Liver (tissue), 8 donors: ENCODE measurements at regions not wholly inside any gene's neighbourhood (a gene's known extent, or its start where the extent isn't known, plus 50 kb on each side); places are given as distances from the start of the nearest gene placed in this dataset.

ENCODE experiments used
- DNase-seq: peaks from one replicate; pipeline ENCODE4 v3.0.0-alpha.2; 2017; ENCODE audit warnings: low spot score
- H3K27ac ChIP-seq, 2 donors: one replicate each; pipeline ENCODE4 v1.7.0; 2013; ENCODE audit warnings: inconsistent platforms in 2 of 2, low read length in 2 of 2, control low read depth in 1 of 2, low read depth in 1 of 2, mild to moderate bottlenecking in 1 of 2
- H3K27me3 ChIP-seq, 4 donors: one replicate each; pipeline versions ENCODE4 v1.6.1 to v1.7.0; 2013; ENCODE audit warnings: low read length in 3 of 4, inconsistent platforms in 1 of 4, mild to moderate bottlenecking in 1 of 4, moderate library complexity in 1 of 4; ENCODE audit not compliant: control insufficient read depth in 4 of 4, insufficient read depth in 4 of 4
- H3K36me3 ChIP-seq, 4 donors: one replicate each; pipeline versions ENCODE4 v1.6.1 to v1.7.0; 2013; ENCODE audit warnings: low read length in 3 of 4, mild to moderate bottlenecking in 3 of 4, low read depth in 1 of 4, moderate library complexity in 1 of 4; ENCODE audit not compliant: control insufficient read depth in 4 of 4, insufficient read depth in 3 of 4
- H3K4me1 ChIP-seq, 4 donors: one replicate each; pipeline versions ENCODE4 v1.6.1 to v1.7.0; 2013; ENCODE audit warnings: low read length in 3 of 4, mild to moderate bottlenecking in 3 of 4, moderate library complexity in 1 of 4; ENCODE audit not compliant: control insufficient read depth in 4 of 4, insufficient read depth in 4 of 4
- H3K4me3 ChIP-seq, 3 donors: one replicate each; pipeline versions ENCODE4 v1.6.1 to v1.7.0; 2013; ENCODE audit warnings: low read length in 3 of 3, control low read depth in 1 of 3, low read depth in 1 of 3, mild to moderate bottlenecking in 1 of 3
- H3K9ac ChIP-seq, 2 donors: one replicate each; pipeline ENCODE4 v1.7.0; 2013; ENCODE audit warnings: low read length in 2 of 2, mild to moderate bottlenecking in 2 of 2, moderate library complexity in 2 of 2, control low read depth in 1 of 2, low read depth in 1 of 2
- H3K9me3 ChIP-seq, 4 donors: one replicate each; pipeline versions ENCODE4 v1.6.1 to v1.7.0; 2013; ENCODE audit warnings: low read length in 3 of 4; ENCODE audit not compliant: control insufficient read depth in 4 of 4
- CTCF ChIP-seq: fragments of 150-350 bp; IDR thresholded peaks from 2 replicates; pipeline ENCODE4 v1.5.1; 2017; ENCODE audit warnings: improper control_type of control experiment, low read depth, low read length; ENCODE audit not compliant: missing input control
- EGR1 ChIP-seq, 2 donors: IDR thresholded peaks; 2 replicates each; pipeline ENCODE4 v1.6.1; 2016 to 2018; ENCODE audit warnings: antibody characterized with exemption in 2 of 2, low read depth in 2 of 2
- FOXA1 ChIP-seq: IDR thresholded peaks from 2 replicates; pipeline ENCODE4 v1.6.1; 2016; ENCODE audit warnings: antibody characterized with exemption
- FOXA2 ChIP-seq: IDR thresholded peaks from 2 replicates; pipeline ENCODE4 v1.6.1; 2016; ENCODE audit warnings: antibody characterized with exemption
- HNF4A ChIP-seq, 2 donors: conservative IDR thresholded peaks; 2 replicates each; pipeline ENCODE4 v1.6.1; 2016; ENCODE audit warnings: antibody characterized with exemption in 2 of 2, mild to moderate bottlenecking in 2 of 2
- HNF4G ChIP-seq: IDR thresholded peaks from 2 replicates; pipeline ENCODE4 v1.6.1; 2016; ENCODE audit warnings: antibody characterized with exemption
- JUND ChIP-seq, 2 donors: IDR thresholded peaks; 2 replicates each; pipeline ENCODE4 v1.6.1; 2016; ENCODE audit warnings: antibody characterized with exemption in 2 of 2
- MAX ChIP-seq: IDR thresholded peaks from 2 replicates; pipeline ENCODE4 v1.6.1; 2016; ENCODE audit warnings: antibody characterized with exemption
- NR2F2 ChIP-seq: IDR thresholded peaks from 2 replicates; pipeline ENCODE4 v1.6.1; 2016; ENCODE audit warnings: antibody characterized with exemption
- RAD21 ChIP-seq, 2 donors: IDR thresholded peaks; 2 replicates each; pipeline ENCODE4 v1.6.1; 2016; ENCODE audit warnings: antibody characterized with exemption in 2 of 2, mild to moderate bottlenecking in 2 of 2
- REST ChIP-seq: IDR thresholded peaks from 2 replicates; pipeline ENCODE4 v1.6.1; 2016; ENCODE audit warnings: antibody characterized with exemption, mild to moderate bottlenecking
- RXRA ChIP-seq, 2 donors: IDR thresholded peaks; 2 replicates each; pipeline ENCODE4 v1.6.1; 2017 to 2018; ENCODE audit warnings: antibody characterized with exemption in 2 of 2, mild to moderate bottlenecking in 1 of 2
- SP1 ChIP-seq: IDR thresholded peaks from 2 replicates; pipeline ENCODE4 v1.6.1; 2018; ENCODE audit warnings: antibody characterized with exemption, mild to moderate bottlenecking
- TAF1 ChIP-seq: conservative IDR thresholded peaks from 2 replicates; pipeline ENCODE4 v1.6.1; 2016; ENCODE audit warnings: antibody characterized with exemption, mild to moderate bottlenecking
- YY1 ChIP-seq: IDR thresholded peaks from 2 replicates; pipeline ENCODE4 v1.6.1; 2016; ENCODE audit warnings: antibody characterized with exemption, mild to moderate bottlenecking
- ZBTB33 ChIP-seq: IDR thresholded peaks from 2 replicates; pipeline ENCODE4 v1.6.1; 2016; ENCODE audit warnings: antibody characterized with exemption
- whole genome bisulfite sequencing: extraction: QIAGEN DNeasy Blood & Tissue Kit; methylation state at CpG from one replicate; pipeline ENCODE4 v1.1.7; 2013; 5-methylcytosine and 5-hydroxymethylcytosine counted together
- TF ChIP-seq, protein P1 (sequence below): IDR thresholded peaks from 2 replicates; pipeline ENCODE4 v1.6.1; 2016; ENCODE audit warnings: antibody characterized with exemption
- donor health status: healthy.
- donor health status: healthy.
- donor health status: healthy.
- donor health status: healthy.
- donor health status: healthy.

- Histone ChIP-seq H3K4me3 (no peak overlapping the region), H3K27me3 (no peaks in the 10 kb centered on the region), H3K9me3 (peaks cover 2 to 16% (median 13%) of the 10 kb centered on the region in 4 donors), H3K27ac (no peak overlapping the region), H3K36me3 (no peaks in the 10 kb centered on the region), H3K4me1 (peaks cover 0 to under 1% (median 0%) of the 10 kb centered on the region in 4 donors), H3K9ac (no peak overlapping the region)
- 71% methylated on average over 4 of the region's 4 CpGs for WGBS
- DNase-seq: no peak
- no peak for TF ChIP-seq RXRA (IDR thresholded peaks at IDR 0.05)
- TF ChIP-seq EGR1 (IDR thresholded peaks at IDR 0.05; ENCODE audit: low read depth in 2 of 2): no peak
- TF ChIP-seq REST: no peak
- no peak for TF ChIP-seq TAF1
- TF ChIP-seq, protein P1, sequence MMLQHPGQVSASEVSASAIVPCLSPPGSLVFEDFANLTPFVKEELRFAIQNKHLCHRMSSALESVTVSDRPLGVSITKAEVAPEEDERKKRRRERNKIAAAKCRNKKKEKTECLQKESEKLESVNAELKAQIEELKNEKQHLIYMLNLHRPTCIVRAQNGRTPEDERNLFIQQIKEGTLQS: no peak
- no peak for TF ChIP-seq NR2F2
- no peak for TF ChIP-seq HNF4G
- no peak for TF ChIP-seq JUND (IDR thresholded peaks at IDR 0.05)
- TF ChIP-seq FOXA1: no peak
- TF ChIP-seq SP1: no peak
- TF ChIP-seq YY1: no peak
- TF ChIP-seq CTCF: no peak
- TF ChIP-seq FOXA2: no peak
- TF ChIP-seq RAD21 (IDR thresholded peaks at IDR 0.05): no peak
- TF ChIP-seq HNF4A (conservative IDR thresholded peaks at IDR 0.05): no peak
- no peak for TF ChIP-seq ZBTB33
Observed at GRCh38 chr13:109644069-109644750, 142.2 kb downstream of the IRS2 start.

DNA sequence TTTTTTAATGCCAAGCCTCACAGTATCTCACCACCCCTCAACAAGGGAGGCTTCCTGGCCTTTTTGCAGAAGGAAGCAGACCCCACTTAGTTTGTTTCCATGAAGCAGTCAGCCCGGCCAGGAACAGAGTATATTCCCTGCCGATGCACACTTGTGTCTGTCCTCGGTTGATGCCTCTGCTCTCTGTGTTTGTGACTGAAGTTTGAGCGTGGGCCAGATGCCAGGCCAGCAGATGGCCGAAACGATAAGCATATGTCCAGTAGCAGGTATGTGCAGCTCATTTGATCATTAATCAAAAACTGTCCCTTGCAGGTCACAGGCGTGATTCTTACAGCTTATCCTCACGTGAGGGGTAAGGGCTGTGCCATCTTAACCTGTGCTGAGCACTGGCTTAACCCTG is 144.0 kb downstream of the IRS2 start:
- no peak overlapping the region for H3K9ac ChIP-seq
- H3K4me3 ChIP-seq: no peak overlapping the region
- no peaks in the 10 kb centered on the region for H3K4me1 ChIP-seq
- no peak for DNase-seq
- 93% methylated on average over 8 of the region's 8 CpGs for WGBS
- H3K36me3 ChIP-seq: no peaks in the 10 kb centered on the region
- no peaks in the 10 kb centered on the region for H3K27me3 ChIP-seq
- H3K27ac ChIP-seq: no peak overlapping the region
- H3K9me3 ChIP-seq: peaks cover 2 to 16% (median 14%) of the 10 kb centered on the region in 4 donors
- no peak for TF ChIP-seq JUND (IDR thresholded peaks at IDR 0.05)
- no peak for TF ChIP-seq RXRA (IDR thresholded peaks at IDR 0.05)
- TF ChIP-seq EGR1 (IDR thresholded peaks at IDR 0.05; ENCODE audit: low read depth in 2 of 2): no peak
- TF ChIP-seq REST: no peak
- TF ChIP-seq HNF4G: no peak
- no peak for TF ChIP-seq HNF4A (conservative IDR thresholded peaks at IDR 0.05)
- TF ChIP-seq, protein P1: no peak
- TF ChIP-seq MAX: no peak
- no peak for TF ChIP-seq ZBTB33
